ENCODE measurements at regions not wholly inside any gene's neighbourhood (a gene's known extent, or its start where the extent isn't known, plus 50 kb on each side); places are given as distances from the start of the nearest gene placed in this dataset.

DNA sequence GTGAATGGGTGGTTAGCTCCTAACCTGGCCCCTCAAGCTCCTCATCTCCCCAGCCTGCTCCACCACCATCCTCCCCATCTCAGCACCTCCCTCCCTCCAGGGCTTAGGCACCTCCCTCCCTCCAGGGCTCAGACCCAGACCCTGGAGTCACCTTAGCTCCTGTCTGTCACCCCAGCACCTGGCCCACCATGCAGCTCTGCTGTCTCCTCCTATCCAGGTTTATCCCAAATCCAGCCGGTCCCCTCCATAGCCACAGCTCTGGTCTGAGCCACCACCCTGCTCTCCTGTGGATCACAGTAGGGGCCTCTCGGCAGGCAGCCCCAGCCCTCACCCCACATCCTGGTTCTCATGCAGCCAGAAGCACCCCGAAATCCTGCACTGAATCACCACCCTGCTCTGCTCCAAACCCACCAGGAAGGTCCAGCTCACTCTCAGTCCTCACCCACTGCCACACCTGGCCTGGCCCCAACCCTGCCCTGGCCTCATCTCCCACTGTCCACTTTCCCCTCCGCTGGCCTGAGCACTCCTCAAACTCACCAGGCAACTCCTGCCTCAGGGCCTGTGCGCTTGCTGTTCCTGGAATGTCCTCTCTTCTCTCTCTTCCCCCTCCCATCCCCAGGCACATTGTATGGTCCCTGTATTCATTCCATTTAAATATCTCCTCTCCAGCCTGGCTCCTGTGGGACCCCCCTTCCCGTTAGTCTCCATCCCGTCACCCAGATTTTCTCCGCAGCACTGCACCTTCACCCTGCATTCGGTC is 62.6 kb downstream of the DIO3 start:
- DNase-seq (ENCODE audit: low read depth), result no peak
- no peak overlapping the region for H3K4me3 ChIP-seq (ENCODE audit: low read depth, low read length)
- in situ Hi-C loops (cut with HindIII; ENCODE audit: low sequenced_read_pairs), result no loop called here
- TF ChIP-seq, protein P1, sequence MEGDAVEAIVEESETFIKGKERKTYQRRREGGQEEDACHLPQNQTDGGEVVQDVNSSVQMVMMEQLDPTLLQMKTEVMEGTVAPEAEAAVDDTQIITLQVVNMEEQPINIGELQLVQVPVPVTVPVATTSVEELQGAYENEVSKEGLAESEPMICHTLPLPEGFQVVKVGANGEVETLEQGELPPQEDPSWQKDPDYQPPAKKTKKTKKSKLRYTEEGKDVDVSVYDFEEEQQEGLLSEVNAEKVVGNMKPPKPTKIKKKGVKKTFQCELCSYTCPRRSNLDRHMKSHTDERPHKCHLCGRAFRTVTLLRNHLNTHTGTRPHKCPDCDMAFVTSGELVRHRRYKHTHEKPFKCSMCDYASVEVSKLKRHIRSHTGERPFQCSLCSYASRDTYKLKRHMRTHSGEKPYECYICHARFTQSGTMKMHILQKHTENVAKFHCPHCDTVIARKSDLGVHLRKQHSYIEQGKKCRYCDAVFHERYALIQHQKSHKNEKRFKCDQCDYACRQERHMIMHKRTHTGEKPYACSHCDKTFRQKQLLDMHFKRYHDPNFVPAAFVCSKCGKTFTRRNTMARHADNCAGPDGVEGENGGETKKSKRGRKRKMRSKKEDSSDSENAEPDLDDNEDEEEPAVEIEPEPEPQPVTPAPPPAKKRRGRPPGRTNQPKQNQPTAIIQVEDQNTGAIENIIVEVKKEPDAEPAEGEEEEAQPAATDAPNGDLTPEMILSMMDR (IDR thresholded peaks at IDR 0.05; ENCODE audit: low read depth, low read length, missing control alignments), result no peak

DNA sequence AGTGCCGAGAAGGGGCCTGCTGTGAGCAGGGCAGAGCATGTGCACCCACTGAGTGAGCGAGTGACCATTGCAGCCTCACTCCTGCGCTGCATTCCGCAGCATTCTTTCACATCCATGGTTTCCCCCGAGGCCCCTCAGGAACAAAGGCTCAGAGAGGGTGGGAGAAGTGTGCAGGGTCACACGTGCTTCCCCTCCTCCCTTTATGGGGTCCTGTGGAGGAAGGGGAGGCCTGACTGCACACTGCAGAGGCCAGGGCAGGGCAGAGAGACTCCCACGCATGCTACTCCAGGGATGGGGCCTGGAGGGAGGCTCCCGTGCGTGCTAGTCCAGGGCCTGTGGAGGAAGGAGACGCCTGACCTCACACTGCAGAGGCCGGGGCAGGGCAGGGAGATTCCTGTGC is 63.2 kb downstream of the DIO3 start:
- DNase-seq (ENCODE audit: low read depth), result no peak
- in situ Hi-C loops (cut with HindIII; ENCODE audit: low sequenced_read_pairs), result no loop called here
- TF ChIP-seq, protein P1 (IDR thresholded peaks at IDR 0.05; ENCODE audit: low read depth, low read length, missing control alignments), result no peak
- H3K4me3 ChIP-seq (ENCODE audit: low read depth, low read length), result no peak overlapping the region

- in situ Hi-C loops (cut with HindIII; ENCODE audit: low sequenced_read_pairs), result no loop called here
- TF ChIP-seq, protein P1 (IDR thresholded peaks at IDR 0.05; ENCODE audit: low read depth, low read length, missing control alignments), result no peak
- H3K4me3 ChIP-seq (ENCODE audit: low read depth, low read length), result no peak overlapping the region
- DNase-seq (ENCODE audit: low read depth), result no peak
These were observed 64.2 kb downstream of the DIO3 start for GRCh38 chr14:101625336-101626097.

- DNase-seq (ENCODE audit: low read depth), result no peak
- no peak overlapping the region for H3K4me3 ChIP-seq (ENCODE audit: low read depth, low read length)
- in situ Hi-C loops (cut with HindIII; ENCODE audit: low sequenced_read_pairs), result no loop called here
- TF ChIP-seq, protein P1 (IDR thresholded peaks at IDR 0.05; ENCODE audit: low read depth, low read length, missing control alignments), result no peak
These were observed 65.0 kb downstream of the DIO3 start for GRCh38 chr14:101626331-101626730.

- DNase-seq (ENCODE audit: low read depth), result no peak
- peak overlapping the region; percentile 18 for H3K4me3 ChIP-seq (ENCODE audit: low read depth, low read length)
- TF ChIP-seq, protein P1 (IDR thresholded peaks at IDR 0.05; ENCODE audit: low read depth, low read length, missing control alignments), result no peak
- in situ Hi-C loops (cut with HindIII; ENCODE audit: low sequenced_read_pairs), result no loop called here
These were observed 66.6 kb downstream of the DIO3 start for GRCh38 chr14:101627915-101628262.

DNA sequence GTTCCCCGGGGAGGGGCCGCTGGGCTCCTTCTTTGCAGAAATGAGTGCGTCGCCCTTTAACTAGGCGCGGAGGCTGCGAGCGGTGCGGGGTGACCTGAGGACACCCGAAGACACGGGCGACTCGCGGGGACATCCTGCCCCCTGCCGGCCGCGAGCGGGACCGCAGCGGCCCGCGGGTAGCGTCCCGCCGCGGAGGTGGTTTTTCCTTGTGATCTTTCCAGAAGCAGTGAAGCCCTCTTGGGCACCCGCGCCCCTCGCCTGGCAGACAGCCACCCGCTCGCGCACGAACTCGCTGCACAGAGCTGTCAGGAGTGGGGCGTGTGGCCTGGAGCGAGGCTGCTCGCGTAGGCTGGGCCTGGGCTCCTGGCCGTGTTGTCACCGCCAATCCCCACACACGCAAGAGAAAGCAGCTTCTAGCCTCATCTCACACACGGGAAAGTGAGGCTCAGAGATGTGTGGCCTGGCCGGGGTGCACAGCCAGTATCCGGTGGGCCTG is 67.2 kb downstream of the DIO3 start:
- peak overlapping the region; percentile 18 for H3K4me3 ChIP-seq (ENCODE audit: low read depth, low read length)
- TF ChIP-seq, protein P1 (IDR thresholded peaks at IDR 0.05; ENCODE audit: low read depth, low read length, missing control alignments), result peak; percentile 81
- peak; percentile 24 for DNase-seq (ENCODE audit: low read depth)
- in situ Hi-C loops (cut with HindIII; ENCODE audit: low sequenced_read_pairs), result no loop called here
